CD4-positive, alpha-beta T cell (primary cell): ENCODE measurements at regions not wholly inside any gene's neighbourhood (a gene's known extent, or its start where the extent isn't known, plus 50 kb on each side); places are given as distances from the start of the nearest gene placed in this dataset.

Experiments
- ATAC-seq: fragments of 200-7000 bp; cut with Tn5 transposase; one replicate; pipeline ENCODE4 v1.10.0; 2022; ENCODE audit warnings: mild to moderate bottlenecking; ENCODE audit not compliant: poor library complexity
- CTCF ChIA-PET: fragments of 350-600 bp; sonication (Branson Sonifier 250); formaldehyde crosslinking; loops from one replicate; lab custom pipeline; 2021; ENCODE audit warnings: antibody characterized with exemption, inconsistent platforms; lab: Charles Lee
- POLR2A ChIA-PET: fragments of 350-600 bp; sonication (Branson Sonifier 250); formaldehyde crosslinking; loops from one replicate; lab custom pipeline; 2021; ENCODE audit warnings: antibody characterized with exemption, inconsistent platforms; lab: Charles Lee
- DNase-seq, 14 experiments: peaks; one replicate each; pipeline ENCODE4 v3.0.0-alpha.2; 2013 to 2020; ENCODE audit warnings: mixed read lengths in 2 of 14
- H3K27ac ChIP-seq, 2 donors: one replicate each; pipeline versions ENCODE4 v1.5.1 to v1.7.0; 2013; ENCODE audit warnings: low read length in 2 of 2, low read depth in 1 of 2, mild to moderate bottlenecking in 1 of 2
- H3K27me3 ChIP-seq, 2 experiments: 1 replicate in 1 of 2; 2 replicates in 1 of 2; pipeline versions ENCODE4 v1.6.1 to v1.7.0; 2013; ENCODE audit warnings: low read length in 2 of 2, control low read depth in 1 of 2, mild to moderate bottlenecking in 1 of 2, moderate library complexity in 1 of 2; ENCODE audit not compliant: insufficient read depth in 2 of 2, control insufficient read depth in 1 of 2
- H3K36me3 ChIP-seq: one replicate; pipeline ENCODE4 v1.6.1; 2013; ENCODE audit warnings: low read length, control low read depth; ENCODE audit not compliant: insufficient read depth
- H3K4me1 ChIP-seq: one replicate; pipeline ENCODE4 v1.6.1; 2013; ENCODE audit warnings: low read length, control low read depth; ENCODE audit not compliant: insufficient read depth
- H3K4me3 ChIP-seq: one replicate; pipeline ENCODE4 v1.5.1; 2013; ENCODE audit warnings: mild to moderate bottlenecking, low read length, moderate library complexity
- H3K9me3 ChIP-seq, 2 experiments: 1 replicate in 1 of 2; 2 replicates in 1 of 2; pipeline versions ENCODE4 v1.6.1 to v1.7.0; 2013; ENCODE audit warnings: low read length in 2 of 2, mild to moderate bottlenecking in 2 of 2, control low read depth in 1 of 2, moderate library complexity in 1 of 2; ENCODE audit not compliant: control insufficient read depth in 1 of 2, insufficient read depth in 1 of 2
- H3K27ac Mint-ChIP-seq: one replicate; pipeline ENCODE4 v1.8.0; 2020; ENCODE audit warnings: mixed read lengths
- H3K27me3 Mint-ChIP-seq: one replicate; pipeline ENCODE4 v1.8.0; 2021; ENCODE audit warnings: mixed read lengths
- H3K36me3 Mint-ChIP-seq: one replicate; pipeline ENCODE4 v1.8.0; 2021; ENCODE audit warnings: low read depth, mixed read lengths
- H3K4me1 Mint-ChIP-seq: one replicate; pipeline ENCODE4 v1.8.0; 2021; ENCODE audit warnings: low read depth, mixed read lengths
- H3K4me3 Mint-ChIP-seq: one replicate; pipeline ENCODE4 v1.8.0; 2020; ENCODE audit warnings: mild to moderate bottlenecking, mixed read lengths
- H3K9me3 Mint-ChIP-seq: one replicate; pipeline ENCODE4 v1.8.0; 2020; ENCODE audit warnings: mixed read lengths
- intact Hi-C, 2 experiments: fragments of 100-400 bp; cut with DNase I in 1 of 2; cut with micrococcal nuclease in 1 of 2; formaldehyde crosslinking; loops; one replicate each; pipeline versions ENCODE4 v1.15.1 to v1.9.0; 2023 to 2025; cut with DNase I, micrococcal nuclease
- TF ChIP-seq, protein P1 (sequence below): fragments of 200-600 bp; IDR thresholded peaks from one replicate; pipeline ENCODE4 v1.8.0; 2022; ENCODE audit warnings: antibody characterized with exemption, mild to moderate bottlenecking

DNA sequence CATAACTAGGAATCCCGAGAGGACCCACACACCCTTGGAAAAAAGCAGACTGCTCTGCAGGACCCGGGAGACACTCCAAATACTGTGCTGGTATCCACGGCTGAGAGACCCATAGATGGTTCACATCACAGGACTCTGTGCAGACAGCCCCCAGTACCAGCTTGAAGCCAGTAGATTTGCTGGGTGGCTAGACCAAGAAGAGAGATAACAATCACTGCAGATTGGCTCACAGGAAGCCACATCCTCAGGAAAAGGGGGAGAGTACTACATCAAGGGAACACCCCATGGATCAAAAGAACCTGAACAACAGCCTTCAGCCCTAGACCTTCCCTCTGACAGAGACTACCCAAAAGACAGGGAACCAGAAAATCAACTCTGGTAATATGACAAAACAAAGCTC lies 223.8 kb upstream of the LRATD1 start:
- no peaks in the 10 kb centered on the region for H3K36me3 Mint-ChIP-seq
- no peaks in the 10 kb centered on the region for H3K4me1 Mint-ChIP-seq
- Histone ChIP-seq H3K4me1 (no peaks in the 10 kb centered on the region), H3K4me3 (no peak overlapping the region), H3K27ac (no peak overlapping the region), H3K27me3 (no peaks in the 10 kb centered on the region), H3K9me3 (peaks cover 0 to 4% of the 10 kb centered on the region in 2 experiments), H3K36me3 (no peaks in the 10 kb centered on the region)
- DNase-seq (no peak), ATAC-seq (no peak)
- H3K4me3 Mint-ChIP-seq = no peak overlapping the region
- H3K27ac Mint-ChIP-seq = no peak overlapping the region
- intact Hi-C loops = no loop called here
- TF ChIP-seq, protein P1, sequence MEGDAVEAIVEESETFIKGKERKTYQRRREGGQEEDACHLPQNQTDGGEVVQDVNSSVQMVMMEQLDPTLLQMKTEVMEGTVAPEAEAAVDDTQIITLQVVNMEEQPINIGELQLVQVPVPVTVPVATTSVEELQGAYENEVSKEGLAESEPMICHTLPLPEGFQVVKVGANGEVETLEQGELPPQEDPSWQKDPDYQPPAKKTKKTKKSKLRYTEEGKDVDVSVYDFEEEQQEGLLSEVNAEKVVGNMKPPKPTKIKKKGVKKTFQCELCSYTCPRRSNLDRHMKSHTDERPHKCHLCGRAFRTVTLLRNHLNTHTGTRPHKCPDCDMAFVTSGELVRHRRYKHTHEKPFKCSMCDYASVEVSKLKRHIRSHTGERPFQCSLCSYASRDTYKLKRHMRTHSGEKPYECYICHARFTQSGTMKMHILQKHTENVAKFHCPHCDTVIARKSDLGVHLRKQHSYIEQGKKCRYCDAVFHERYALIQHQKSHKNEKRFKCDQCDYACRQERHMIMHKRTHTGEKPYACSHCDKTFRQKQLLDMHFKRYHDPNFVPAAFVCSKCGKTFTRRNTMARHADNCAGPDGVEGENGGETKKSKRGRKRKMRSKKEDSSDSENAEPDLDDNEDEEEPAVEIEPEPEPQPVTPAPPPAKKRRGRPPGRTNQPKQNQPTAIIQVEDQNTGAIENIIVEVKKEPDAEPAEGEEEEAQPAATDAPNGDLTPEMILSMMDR = no peak
- peaks cover 6% of the 10 kb centered on the region for H3K9me3 Mint-ChIP-seq
- POLR2A ChIA-PET = no interaction called here
- CTCF ChIA-PET = no interaction called here
- no peaks in the 10 kb centered on the region for H3K27me3 Mint-ChIP-seq

DNA sequence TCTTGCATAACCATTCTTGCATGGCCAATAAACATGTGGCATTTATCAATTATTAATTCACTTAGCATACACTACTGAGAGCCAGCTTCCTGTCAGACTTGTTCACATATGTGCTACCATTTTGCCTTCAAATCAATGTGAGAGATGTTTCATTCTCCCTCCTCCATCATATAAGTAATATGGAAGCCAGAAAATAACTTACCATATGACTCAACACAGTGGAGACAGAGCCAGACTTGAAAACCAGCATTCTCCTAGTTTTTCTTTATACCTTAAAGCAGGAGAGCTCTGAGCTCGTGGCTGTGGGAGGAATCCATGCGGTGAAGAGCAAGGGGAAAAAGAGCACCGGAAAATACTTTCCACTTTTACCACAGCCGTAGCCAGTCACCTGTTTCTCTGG lies 215.0 kb upstream of the LRATD1 start:
- H3K4me1 Mint-ChIP-seq = no peaks in the 10 kb centered on the region
- DNase-seq (no peak), ATAC-seq (no peak)
- H3K4me3 Mint-ChIP-seq = no peak overlapping the region
- intact Hi-C loops = no loop called here
- POLR2A ChIA-PET = no interaction called here
- no peaks in the 10 kb centered on the region for H3K4me1 ChIP-seq
- no peak overlapping the region for H3K27ac Mint-ChIP-seq
- peaks cover 8% of the 10 kb centered on the region for H3K9me3 Mint-ChIP-seq
- H3K36me3 ChIP-seq = no peaks in the 10 kb centered on the region
- no peak overlapping the region for H3K27ac ChIP-seq
- H3K27me3 Mint-ChIP-seq = no peaks in the 10 kb centered on the region
- H3K9me3 ChIP-seq = no peaks in the 10 kb centered on the region
- no peaks in the 10 kb centered on the region for H3K27me3 ChIP-seq
- CTCF ChIA-PET = no interaction called here
- H3K36me3 Mint-ChIP-seq = no peaks in the 10 kb centered on the region
- TF ChIP-seq, protein P1 = no peak
- no peak overlapping the region for H3K4me3 ChIP-seq

DNA sequence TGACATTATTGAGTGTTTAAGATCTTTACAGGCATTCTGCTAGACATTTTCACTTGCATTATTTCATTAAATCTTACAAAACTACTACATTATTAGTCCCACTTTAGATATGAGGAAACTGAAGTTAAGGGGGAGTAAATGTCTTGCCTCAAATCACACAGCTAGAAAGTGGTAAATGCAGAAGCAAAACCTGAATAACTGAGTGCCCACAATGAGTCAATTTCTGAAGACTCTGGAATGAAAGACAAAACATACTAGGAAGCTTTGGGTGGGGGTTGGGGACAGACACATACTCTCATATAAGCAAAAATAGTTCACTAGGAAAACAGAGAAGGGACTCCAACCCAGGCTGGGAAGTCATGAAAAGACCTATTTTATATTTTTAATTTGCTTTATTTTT lies 214.4 kb upstream of the LRATD1 start:
- Histone ChIP-seq H3K27ac (no peak overlapping the region), H3K36me3 (no peaks in the 10 kb centered on the region), H3K27me3 (no peaks in the 10 kb centered on the region), H3K4me3 (no peak overlapping the region), H3K9me3 (no peaks in the 10 kb centered on the region), H3K4me1 (no peaks in the 10 kb centered on the region)
- Mint-ChIP-seq H3K27ac (no peak overlapping the region), H3K9me3 (peaks cover 6% of the 10 kb centered on the region), H3K27me3 (no peaks in the 10 kb centered on the region), H3K36me3 (no peaks in the 10 kb centered on the region), H3K4me1 (no peaks in the 10 kb centered on the region), H3K4me3 (no peak overlapping the region)
- no peak for DNase-seq
- intact Hi-C loops = no loop called here
- TF ChIP-seq, protein P1 = no peak
- ChIA-PET POLR2A (no interaction called here), CTCF (no interaction called here)
- ATAC-seq = no peak
